ENCODE measurements at regions not wholly inside any gene's neighbourhood (a gene's known extent, or its start where the extent isn't known, plus 50 kb on each side); places are given as distances from the start of the nearest gene placed in this dataset.
A peak's percentile ranks its signal among the peaks of the same experiment; 100 is the strongest.

DNA sequence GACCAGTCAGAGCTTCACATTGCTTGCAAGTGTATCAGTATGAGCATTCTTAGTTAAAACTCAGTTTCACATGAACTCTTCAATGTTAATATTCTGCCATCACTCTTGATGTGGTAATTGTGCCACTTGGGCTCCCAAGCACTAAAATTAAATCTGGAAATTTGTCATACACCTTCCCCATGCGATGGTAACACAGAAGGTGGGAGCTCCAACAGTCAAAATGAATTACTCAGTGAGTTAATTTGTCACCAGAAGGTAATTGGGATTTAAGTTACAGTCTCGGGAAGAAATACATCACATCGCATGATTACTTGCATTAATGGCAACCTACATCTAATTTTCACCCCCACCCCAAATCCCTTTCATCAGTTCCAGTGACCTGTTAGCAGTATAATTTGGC, 376.5 kb upstream of the DAB1 start:
- no peak for DNase-seq (ENCODE audit: low spot score)

DNA sequence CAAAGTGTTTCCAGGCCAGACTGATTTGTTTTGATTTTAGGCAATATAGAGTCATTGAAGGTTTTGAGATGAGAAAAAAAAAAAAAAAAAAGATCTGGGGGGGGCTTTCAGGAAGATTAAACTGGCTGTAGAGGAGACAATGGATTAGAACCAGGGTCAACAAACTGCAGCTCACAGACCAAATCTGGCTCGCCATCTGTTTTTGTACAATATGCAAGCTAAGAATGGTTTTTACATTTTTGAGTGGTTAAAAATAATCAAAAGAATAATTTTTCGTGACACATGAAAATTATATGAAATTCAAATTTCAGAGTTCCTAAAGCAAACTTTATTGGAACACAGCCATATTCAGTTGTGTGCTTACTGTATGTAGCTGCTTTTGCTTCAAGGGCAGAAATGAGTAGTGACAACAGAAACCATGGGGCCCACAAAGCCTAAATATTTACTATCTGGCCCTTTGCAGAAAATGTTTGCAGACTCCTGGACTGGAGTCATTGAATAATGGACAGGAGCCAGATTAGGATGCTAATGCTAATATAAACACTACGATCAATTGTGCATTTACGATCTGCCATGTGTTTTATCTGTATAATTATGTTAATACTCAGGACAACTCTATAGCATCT, 375.7 kb upstream of the DAB1 start:
- DNase-seq (ENCODE audit: low spot score), result no peak

DNA sequence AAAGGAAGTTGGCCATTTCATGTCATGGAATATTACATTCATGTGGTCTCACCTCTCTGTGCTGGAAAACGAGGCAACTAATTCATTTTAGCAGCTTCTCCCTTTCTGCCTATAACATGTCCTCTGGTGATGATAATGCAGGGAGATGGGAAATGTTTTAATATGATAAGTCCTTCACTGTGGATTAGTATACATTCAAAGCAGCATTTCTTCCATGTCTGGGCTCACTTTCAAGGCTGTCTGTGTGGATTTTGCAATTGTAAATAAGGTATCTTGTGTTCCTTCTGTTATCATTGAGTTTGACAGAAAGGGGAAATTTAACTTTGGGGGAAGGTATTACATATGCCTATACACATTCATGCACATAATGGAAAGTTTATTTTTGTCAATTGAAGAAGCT, 374.7 kb upstream of the DAB1 start:
- no peak for DNase-seq (ENCODE audit: low spot score)

DNA sequence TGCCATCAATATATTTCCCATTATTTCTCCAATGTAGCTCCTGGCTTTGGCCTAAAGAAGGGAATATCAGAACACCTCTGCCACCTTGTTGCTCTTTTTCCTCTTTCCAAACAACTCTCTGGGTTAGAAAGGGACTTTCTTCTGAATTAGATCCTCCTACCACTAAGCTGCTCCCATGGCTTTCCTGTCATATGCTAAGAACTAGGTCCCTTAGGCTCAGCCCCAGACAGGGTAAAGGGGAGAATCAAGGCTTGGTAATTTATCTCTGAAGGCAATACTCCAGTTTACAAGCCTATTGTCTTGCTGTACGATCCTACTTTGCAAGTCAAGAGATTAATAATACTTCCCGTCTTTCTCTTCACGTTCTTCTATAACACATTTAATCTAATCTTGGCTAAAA, 373.2 kb upstream of the DAB1 start:
- no peak for DNase-seq (ENCODE audit: low spot score)

DNA sequence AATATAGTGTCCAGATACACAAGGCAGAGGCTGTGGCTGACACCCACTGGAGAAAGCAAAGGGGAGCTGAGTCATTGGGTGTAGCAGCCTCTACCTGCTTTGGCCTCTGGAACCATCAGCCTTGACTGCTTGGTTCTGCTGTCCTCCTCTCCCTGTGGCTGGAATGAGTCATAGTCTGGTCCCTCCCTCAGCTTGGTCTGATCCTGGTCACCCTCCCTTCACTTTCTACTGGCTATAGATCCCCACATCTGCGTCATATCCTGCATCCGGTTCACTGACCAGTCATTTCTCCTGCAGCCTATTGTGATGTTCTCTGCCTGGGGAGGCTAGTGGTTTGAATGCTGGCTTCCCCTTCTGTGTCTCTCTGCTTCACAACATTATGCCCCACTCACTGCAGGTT, 372.8 kb upstream of the DAB1 start:
- peak; percentile 35 for DNase-seq (ENCODE audit: low spot score)

DNA sequence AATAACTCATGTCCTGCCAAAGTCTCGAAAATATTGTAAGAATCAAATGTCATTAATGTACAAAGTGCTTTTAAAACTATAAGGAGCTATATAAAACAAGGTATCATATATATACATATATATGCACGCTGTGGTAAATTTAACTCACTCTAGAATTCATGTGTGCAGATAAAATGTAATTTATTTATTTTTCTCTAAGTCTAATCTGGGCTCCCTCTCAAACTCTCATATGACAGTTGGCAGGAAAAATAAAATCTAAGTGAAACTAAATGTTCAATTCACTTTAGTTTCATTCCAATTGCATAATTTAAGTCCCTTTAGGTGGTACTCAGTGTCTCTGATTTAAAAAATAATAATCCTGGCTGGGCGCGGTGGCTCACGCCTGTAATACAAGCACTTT, 372.0 kb upstream of the DAB1 start:
- no peak for DNase-seq (ENCODE audit: low spot score)

DNA sequence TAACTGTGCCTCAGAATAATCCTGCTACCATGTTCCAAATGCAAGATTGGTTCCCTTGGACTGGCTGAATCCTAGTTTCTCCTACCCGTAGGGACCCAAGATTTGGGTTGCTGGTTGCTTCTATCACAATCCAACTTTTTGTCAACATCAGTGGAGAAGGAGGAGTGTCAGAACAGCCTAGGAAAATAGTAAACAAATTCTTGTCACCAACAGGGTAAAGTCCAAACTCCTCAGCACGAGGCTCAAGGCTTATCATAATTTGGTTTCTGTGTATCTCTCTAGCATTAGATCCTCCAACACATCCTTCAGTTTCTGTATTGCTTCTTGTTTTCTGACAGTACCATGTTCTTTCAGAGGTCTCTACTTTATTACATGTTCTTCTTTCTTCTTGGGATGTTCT, 370.2 kb upstream of the DAB1 start:
- no peak for DNase-seq (ENCODE audit: low spot score)

DNA sequence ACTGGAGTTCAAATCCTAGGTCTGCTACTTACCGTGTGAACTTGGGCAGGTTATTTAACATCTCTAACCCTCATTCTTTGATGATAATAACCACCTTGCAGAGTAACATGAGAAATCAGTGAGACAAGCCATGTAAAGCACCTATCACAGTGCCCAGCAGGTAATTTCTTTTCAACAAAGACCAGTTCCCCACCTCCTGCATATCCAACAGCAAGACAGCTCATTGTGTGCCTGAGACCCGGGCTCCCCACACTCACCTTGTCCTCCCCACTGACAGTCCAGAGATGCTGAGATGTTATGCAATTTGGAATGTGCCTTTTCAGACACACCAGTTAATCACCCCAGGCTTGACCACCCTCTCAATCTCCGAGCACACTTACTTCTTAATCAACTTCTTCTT, 367.6 kb upstream of the DAB1 start:
- no peak for DNase-seq (ENCODE audit: low spot score)

DNA sequence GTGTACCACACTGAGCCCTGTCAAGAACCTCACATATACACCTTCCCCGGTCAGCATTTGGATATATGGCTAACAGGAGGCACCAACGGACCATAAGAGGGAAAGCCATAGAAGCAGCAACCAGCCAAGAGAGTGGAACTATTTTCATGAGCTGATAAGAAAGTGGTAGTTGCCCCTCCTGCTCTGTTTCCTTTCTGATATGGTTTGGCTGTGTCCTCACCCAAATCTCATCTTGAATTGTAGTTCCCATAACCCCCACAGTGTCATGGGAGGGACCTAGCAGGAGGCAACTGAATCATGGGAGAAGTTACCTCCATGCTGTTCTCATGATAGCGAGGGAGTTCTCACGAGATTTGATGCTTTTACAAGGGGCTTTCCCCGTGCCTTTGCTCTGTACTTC, 366.1 kb upstream of the DAB1 start:
- DNase-seq (ENCODE audit: low spot score), result no peak

DNA sequence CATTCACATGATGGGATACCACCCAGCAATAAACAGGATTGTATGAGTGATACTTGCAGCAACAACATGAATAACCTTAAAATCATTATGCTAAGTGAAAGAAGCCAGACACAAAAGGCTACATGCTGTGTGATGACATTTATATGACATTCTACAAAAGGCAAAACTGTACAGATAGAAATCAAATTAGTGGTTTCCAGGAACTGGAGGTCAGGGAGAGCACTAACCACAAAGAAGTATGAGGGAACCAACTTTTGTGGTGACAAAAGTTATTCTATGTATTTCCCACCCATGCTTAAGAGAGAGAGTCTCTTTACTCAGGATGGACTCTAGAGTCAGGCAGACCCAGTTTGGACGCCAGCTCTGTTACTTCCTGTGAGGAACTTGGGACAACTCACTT, 364.5 kb upstream of the DAB1 start:
- no peak for DNase-seq (ENCODE audit: low spot score)

DNA sequence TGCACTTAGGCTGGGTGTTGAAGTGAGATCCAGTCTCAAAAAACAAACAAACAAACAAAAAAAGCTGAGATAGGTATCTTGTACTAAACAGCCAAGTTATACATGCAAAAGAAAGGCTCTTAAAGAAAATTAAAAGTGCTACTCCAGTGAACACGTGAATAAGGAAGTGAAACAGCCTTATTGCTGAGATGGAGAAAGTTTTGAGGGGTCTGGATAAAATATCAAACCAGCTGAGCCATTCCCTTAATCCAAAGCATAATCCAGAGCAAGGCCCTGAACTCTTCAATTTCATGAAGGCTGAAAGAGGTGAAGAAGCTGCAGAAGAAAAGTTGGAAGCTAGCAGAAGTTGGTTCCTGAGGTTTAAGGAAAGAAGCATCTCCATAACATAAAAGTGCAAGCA, 360.5 kb upstream of the DAB1 start:
- DNase-seq (ENCODE audit: low spot score), result no peak

DNA sequence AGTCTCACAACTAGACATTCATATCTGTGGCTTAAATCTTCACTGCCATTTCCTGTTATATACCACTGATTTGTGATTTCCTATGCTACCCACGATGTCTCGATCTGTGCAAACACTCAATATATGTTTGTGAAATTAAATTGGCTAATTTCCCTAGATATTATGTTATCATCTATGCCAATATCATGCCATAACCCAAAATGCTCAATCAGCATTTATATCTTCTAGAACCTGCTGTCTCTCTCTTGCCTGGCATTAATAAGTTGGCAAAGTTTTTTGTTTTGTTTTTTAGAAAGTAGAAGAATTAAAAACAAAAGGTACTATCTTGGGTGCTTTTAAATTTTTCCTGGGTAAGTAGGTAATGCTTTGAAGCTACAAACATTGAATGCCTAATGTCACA, 358.5 kb upstream of the DAB1 start:
- DNase-seq (ENCODE audit: low spot score), result no peak

DNA sequence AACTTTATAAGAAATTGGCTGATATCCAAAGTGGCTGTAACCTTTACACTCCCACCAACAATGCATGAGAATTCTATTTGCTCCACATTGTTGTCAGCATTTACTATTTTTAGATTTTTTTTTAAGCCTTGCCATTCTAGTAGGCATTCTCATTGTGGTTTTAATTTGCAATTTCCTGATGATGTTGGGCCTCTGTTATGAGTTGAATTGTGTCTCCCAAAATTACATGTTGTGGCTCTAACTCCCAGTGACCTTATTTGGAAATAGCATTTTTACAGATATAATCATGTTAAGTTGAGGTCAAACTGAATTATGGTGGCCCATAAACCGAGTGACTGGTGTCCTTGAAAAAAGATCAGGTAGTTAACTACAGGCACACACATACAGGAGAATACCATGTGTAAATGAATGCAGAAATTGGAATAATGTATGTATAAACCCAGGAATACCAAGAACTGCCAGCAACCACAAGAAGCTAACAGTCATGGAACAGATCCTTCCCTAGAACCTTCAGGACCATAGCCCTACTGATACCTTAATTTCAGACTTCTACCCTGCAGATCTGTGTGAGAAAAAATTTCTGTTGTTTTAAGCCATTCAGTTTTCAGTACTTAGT, 348.8 kb upstream of the DAB1 start:
- DNase-seq (ENCODE audit: low spot score), result no peak

DNA sequence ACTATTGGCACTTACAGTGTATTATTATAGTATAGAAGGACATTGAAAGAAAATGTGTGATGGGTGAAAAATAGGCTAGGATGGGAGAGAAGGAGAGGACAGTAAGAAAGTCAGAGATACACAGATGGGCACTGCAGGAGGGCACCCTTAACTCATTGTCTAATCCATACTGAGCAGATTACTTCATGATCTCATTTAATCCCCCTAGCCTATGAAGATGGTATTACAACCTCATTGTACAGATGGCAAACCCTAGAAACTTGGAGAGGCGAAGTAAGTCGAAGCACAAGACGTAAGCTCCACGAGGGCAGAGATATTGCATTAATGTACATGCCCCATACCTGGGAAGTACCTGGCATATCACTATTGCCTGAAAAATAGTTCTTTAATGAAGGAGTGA, 346.9 kb upstream of the DAB1 start:
- DNase-seq (ENCODE audit: low spot score), result no peak

DNA sequence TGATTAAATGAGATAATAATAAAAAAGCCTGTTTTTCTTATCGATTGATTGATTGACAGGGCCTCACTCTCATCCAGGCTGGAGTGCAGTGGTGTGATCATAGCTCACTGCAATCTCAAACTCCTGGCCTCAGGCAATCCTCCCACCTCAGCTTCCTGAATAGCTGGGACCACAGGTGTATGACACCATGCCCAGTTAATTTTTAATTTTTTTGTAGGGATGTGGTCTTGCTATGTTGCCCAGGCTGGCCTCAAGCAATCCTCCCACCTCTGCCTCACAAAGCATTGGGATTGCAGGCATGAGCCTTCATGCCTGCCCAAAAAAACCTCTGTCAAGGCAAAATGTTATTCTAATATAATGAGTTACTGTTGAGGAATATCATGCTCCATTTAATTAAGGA, 346.4 kb upstream of the DAB1 start:
- no peak for DNase-seq (ENCODE audit: low spot score)

DNA sequence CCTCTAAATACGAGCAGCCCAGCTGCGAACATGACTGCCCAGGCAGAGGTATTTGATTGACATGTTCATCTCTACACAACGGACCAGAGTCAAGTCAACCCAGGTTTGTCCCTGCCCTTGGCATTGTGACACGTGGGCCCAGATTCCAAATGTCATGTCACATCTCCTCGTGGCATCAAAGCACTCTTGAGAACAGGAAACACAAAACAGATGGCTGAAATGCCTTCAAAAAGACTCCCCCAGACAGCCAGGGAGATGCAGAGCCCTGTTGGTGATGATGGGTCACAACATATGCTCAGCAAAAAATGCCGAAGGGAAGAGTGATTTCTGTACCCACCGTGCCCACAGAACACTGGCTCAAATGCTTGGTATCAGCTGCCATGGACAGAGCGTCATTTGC, 337.8 kb upstream of the DAB1 start:
- no peak for DNase-seq (ENCODE audit: low spot score)

DNA sequence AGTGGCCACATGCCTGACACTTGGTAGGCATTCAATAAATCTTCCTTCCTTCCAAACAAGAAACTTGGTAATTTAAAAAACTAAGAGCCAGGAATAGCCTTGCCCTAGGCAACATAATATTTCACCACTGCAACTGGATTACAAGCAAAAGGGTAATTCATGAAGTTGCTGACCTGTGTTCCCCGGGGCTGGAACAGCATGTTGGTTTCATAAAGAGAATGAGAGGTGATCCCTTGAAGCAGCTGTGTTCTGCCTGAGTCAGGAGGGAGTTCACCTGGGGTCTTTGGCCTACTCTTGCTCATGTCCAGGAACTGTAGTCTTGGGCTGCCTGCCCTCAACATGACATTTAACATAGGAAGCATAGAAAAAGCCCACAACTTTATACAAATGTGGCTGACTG, 329.0 kb upstream of the DAB1 start:
- DNase-seq (ENCODE audit: low spot score), result no peak

DNA sequence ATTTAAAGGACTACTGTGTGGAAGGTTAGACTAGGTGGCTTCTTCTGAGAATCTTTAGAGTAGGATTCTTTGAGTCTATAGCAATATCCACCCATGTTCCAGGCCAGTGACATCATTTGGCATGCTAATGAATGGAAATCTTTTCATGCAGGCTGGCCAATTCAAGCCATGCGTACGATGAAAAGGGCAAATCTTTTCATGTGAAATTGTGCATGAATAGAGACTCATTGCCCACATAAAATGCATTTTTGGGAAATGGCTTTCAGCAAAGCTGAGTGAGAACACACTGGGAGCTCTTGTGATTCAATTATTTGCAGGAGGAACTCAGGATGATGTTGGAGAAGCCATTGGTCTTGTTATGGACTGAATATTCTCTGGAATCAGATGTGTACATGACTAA, 324.9 kb upstream of the DAB1 start:
- DNase-seq (ENCODE audit: low spot score), result no peak

DNA sequence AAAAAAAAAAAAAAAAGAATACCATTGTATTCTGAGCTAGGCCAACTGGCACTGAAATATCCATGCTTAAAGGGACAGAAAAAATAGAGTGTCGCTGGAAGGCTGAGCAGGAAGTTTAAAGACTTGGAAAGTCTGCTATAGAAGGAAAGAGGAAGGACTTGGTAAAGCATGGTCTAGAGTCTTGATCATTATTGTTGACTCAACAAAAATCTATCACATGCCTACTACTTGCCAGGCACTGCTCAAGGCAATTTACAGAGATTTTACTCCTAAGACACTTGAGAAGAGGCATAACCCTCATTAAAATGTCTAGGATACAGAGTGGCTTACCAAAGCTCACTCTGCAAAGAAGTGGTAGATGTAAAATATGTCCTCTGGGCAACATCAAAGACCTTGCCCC, 324.0 kb upstream of the DAB1 start:
- DNase-seq (ENCODE audit: low spot score), result no peak

DNA sequence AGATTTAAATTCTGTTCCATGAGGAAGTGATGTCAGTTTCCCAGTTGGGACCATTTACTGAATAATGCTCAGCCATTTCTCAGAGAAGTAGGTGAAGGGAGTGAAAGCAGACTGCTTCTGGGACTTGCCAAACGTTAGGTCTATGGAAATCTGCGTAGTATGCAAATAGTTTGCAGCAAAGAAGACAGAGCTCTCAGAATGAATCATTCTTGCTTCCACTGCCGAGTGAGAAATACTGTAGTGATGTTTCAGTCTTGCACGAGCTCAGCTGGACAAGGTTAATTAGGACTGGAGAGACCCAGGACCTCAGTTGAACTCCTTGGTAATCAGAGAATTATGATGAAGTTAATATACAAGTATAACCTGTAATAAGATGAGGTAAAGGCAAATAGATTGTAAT, 317.7 kb upstream of the DAB1 start:
- no peak for DNase-seq (ENCODE audit: low spot score)

DNA sequence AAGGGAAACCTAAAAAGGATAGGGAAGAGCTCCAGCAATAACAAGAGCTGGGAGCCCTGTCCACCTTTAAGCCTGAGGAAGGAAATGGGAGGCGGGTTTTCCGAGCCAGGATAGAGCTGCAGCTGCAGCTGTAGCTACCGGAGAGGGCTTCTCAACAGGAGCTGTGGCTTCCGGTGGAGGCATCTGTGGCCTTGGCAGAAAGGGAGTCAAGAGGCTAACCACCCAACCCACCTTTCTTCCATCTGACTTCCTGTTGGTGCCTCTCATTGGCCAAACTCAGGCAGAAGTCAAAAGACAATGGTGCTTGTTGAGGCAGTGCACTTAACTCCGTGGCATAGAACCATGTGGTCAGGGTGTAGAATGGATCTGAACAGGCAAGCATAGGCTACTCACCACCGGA, 313.1 kb upstream of the DAB1 start:
- no peak for DNase-seq (ENCODE audit: low spot score)

DNA sequence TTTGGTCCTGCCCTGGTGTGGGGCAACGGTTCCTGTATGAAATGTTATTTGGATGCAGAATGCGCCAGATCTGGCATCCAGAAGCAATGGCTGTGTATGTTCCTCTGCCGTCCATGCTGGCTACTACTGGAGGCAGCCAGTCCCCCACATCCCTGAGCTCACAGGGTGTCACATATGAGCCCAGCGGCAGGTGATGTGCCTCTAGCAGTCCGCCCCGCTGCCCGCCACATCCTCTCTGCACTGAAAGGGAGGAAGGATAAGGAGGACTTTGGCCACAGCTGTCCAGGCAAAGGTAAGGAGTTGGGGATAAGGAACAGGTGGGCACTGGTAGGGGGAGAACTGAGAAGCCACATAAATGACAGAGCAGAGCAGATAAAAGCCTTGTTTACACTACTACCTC, 305.3 kb upstream of the DAB1 start:
- no peak for DNase-seq (ENCODE audit: low spot score)

DNA sequence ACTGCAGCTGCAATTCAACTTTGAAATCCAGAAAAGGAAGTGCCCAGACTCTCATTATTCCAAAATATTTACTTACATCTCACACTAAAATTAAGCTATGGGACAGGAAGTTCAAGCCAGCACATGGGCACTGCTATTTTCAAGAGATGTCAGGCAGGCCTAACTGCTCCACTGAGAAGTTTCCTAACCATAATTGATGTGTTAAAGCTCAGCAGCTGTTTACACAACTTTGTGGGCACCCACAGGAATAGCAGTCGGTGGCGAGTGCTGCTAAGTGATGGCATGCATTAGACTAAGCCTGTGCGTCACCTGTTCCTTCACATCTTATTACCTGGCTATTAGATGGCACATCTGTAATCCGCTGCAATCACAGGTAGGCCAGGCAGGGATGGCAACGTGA, 303.3 kb upstream of the DAB1 start:
- no peak for DNase-seq (ENCODE audit: low spot score)

DNA sequence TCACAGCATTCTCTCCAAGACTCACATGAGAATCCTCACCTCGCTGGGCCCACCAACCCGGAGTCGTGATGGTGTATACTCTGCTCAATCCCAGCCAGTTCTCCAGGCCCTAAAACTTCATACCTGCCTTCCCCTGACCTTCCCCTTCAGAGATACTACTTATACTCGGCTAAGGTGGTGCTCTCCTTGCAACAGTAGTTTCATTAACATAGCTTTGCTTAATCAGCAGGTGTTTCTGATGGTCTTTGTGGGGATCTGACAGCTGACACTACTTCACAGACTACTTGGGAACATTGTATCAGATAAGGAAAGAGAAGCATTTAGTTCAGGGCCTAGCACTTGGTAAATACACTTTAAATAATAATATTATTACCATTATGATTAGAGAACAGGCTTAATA, 301.5 kb upstream of the DAB1 start:
- no peak for DNase-seq (ENCODE audit: low spot score)
